Small intestine (tissue), 7 donors: ENCODE measurements at regions not wholly inside any gene's neighbourhood (a gene's known extent, or its start where the extent isn't known, plus 50 kb on each side); places are given as distances from the start of the nearest gene placed in this dataset.
"Not testable (repeated sequence)": the region's sequence is repeated elsewhere in the genome, so short reads cannot be mapped to it uniquely, and the experiment has no call there.

Experiments
- DNase-seq, 2 donors: peaks; one replicate each; pipeline versions ENCODE4 v3.0.0 to v3.0.0-alpha.2; 2013
- FAIRE-seq: peaks from 2 replicates; lab custom pipeline; 2012; peaks lifted over from hg19 to GRCh38; lab: Jason Lieb, UNC
- H3K27ac ChIP-seq, 3 donors: one replicate each; pipeline ENCODE4 v1.5.1; 2013; ENCODE audit warnings: low read length in 2 of 3, mild to moderate bottlenecking in 2 of 3, control low read depth in 1 of 3, inconsistent platforms in 1 of 3, low read depth in 1 of 3, moderate library complexity in 1 of 3
- H3K27me3 ChIP-seq, 3 donors: one replicate each; pipeline ENCODE4 v1.6.1; 2013; ENCODE audit warnings: low read length in 3 of 3, inconsistent platforms in 1 of 3; ENCODE audit not compliant: control insufficient read depth in 3 of 3, insufficient read depth in 3 of 3
- H3K36me3 ChIP-seq, 3 donors: one replicate each; pipeline ENCODE4 v1.6.1; 2013; ENCODE audit warnings: low read length in 3 of 3, inconsistent platforms in 1 of 3, low read depth in 1 of 3, mild to moderate bottlenecking in 1 of 3, moderate library complexity in 1 of 3; ENCODE audit not compliant: control insufficient read depth in 3 of 3, insufficient read depth in 2 of 3
- H3K4me1 ChIP-seq, 3 donors: one replicate each; pipeline ENCODE4 v1.6.1; 2013; ENCODE audit warnings: low read length in 2 of 3, inconsistent platforms in 1 of 3, low read depth in 1 of 3, mild to moderate bottlenecking in 1 of 3, moderate library complexity in 1 of 3; ENCODE audit not compliant: control insufficient read depth in 3 of 3, insufficient read depth in 2 of 3
- H3K4me3 ChIP-seq, 3 donors: one replicate each; pipeline ENCODE4 v1.5.1; 2013; ENCODE audit warnings: low read length in 3 of 3, control low read depth in 1 of 3, inconsistent platforms in 1 of 3, low read depth in 1 of 3, mild to moderate bottlenecking in 1 of 3, moderate library complexity in 1 of 3
- H3K9me3 ChIP-seq, 2 donors: one replicate each; pipeline ENCODE4 v1.6.1; 2013; ENCODE audit warnings: low read depth in 1 of 2, low read length in 1 of 2; ENCODE audit not compliant: control insufficient read depth in 2 of 2, insufficient read depth in 1 of 2
- WGBS, 3 donors: extraction: QIAGEN DNeasy Blood & Tissue Kit; methylation state at CpG; one replicate each; pipeline ENCODE4 v1.1.7; 2013; 5-methylcytosine and 5-hydroxymethylcytosine counted together
- donor health status: healthy with polysubstance abuse.
- donor health status: control.
- donor health status: control.
- donor health status: Bipolar disorder and iron deficiency.
- donor health status: healthy.

DNA sequence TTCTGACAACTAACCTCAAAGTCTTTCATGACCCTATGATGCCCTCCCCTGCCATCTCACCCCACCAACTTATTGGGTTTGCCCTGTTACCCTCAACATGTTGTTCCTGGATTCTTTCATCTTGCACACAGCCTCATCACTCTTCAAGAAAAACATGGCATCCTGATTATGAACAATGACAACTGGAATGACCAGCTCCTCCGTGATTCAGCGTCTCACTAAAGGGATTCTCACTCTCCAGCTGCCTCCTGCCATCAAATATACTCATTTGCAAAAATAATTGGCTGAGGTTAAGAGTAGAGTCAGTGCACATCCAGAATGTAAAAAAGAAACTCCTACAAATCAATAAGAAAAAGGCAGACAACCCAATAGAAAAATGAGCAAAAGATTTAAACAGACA lies 59.7 kb upstream of the MDGA1 start:
- DNase-seq (no peak), FAIRE-seq (no peak)
- Histone ChIP-seq H3K4me3 (no peak overlapping the region), H3K27ac (no peak overlapping the region), H3K27me3 (no peaks in the 10 kb centered on the region), H3K9me3 (no peaks in the 10 kb centered on the region), H3K4me1 (peaks cover 0 to 8% (median 0%) of the 10 kb centered on the region in 3 donors), H3K36me3 (no peaks in the 10 kb centered on the region)
- 70 to 81% (median 79%) methylated on average over 2 of the region's 2 CpGs for WGBS, 3 donors

DNA sequence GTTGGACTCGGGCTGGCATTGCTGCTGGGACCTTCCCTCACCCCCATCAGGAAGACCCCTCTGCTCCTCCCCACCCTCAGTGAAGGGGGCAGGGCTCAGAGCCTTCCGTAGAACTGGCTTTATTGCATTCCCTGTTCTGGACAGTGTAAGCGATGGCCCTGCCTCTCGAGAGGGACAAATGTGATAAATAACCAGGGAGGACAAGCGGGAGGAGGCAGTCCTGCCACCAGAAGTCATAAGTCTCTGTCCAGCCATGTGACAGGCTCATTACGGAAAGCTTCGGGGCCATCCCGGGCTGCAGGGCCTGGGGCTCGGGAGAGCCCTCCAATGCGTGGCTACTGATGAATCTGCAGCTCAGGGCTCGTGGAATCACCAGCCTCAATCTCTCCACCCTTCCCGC lies 58.5 kb upstream of the MDGA1 start:
- Histone ChIP-seq H3K27me3 (no peaks in the 10 kb centered on the region), H3K27ac (no peak overlapping the region), H3K36me3 (no peaks in the 10 kb centered on the region), H3K4me3 (no peak overlapping the region), H3K9me3 (no peaks in the 10 kb centered on the region), H3K4me1 (no peaks in the 10 kb centered on the region)
- FAIRE-seq, result no peak
- WGBS, 3 donors, result 72 to 88% (median 72%) methylated on average over 12 of the region's 12 CpGs
- no peak for DNase-seq

DNA sequence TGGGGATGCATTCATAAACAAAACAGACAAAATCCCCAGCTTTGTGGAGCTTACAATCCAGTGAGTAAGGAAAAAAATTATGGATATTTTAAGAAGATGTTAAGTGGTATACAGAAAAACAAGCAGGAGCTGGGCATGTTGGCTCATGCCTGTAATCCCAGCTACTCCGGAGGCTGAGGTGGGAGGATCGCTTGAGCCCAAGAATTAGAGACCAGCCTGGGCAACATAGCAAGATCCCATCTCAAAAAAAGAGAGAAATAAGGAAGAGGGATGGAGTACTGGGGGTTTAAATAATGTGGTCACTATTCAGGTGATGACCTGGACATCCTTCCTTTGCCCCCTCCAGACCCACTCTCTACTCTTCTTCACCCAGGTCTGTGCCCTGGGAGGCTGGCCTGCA lies 55.0 kb upstream of the MDGA1 start:
- Histone ChIP-seq H3K4me1 (no peaks in the 10 kb centered on the region), H3K36me3 (no peaks in the 10 kb centered on the region), H3K27me3 (no peaks in the 10 kb centered on the region), H3K27ac (no peak overlapping the region), H3K9me3 (no peaks in the 10 kb centered on the region), H3K4me3 (no peak overlapping the region)
- 91 to 94% (median 92%) methylated on average over 2 of the region's 2 CpGs for WGBS, 3 donors
- FAIRE-seq, result no peak
- no peak for DNase-seq

DNA sequence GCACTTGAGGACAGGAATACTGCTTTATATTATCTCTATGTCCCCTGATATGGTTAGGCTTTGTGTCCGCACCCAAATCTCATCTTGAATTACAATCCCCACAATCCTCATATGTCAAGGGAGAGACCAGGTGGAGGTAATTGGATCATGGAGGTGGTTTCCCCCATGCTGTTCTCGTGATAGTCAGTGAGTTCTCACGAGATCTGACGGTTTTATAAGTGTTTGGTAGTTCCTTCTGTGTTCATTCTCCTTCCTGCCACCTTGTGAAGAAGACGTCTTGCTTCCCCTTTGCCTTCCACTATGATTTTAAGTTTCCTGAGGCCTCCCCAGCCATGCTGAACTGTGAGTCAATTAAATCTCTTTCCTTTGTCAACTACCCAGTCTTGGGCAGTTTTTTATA lies 51.7 kb upstream of the MDGA1 start:
- WGBS, 3 donors, result 60 to 74% (median 70%) methylated on average over 5 of the region's 5 CpGs
- H3K4me1 ChIP-seq, DNase-seq, FAIRE-seq, H3K36me3 ChIP-seq, H3K4me3 ChIP-seq, H3K9me3 ChIP-seq, H3K27me3 ChIP-seq, H3K27ac ChIP-seq: not testable (repeated sequence)

DNA sequence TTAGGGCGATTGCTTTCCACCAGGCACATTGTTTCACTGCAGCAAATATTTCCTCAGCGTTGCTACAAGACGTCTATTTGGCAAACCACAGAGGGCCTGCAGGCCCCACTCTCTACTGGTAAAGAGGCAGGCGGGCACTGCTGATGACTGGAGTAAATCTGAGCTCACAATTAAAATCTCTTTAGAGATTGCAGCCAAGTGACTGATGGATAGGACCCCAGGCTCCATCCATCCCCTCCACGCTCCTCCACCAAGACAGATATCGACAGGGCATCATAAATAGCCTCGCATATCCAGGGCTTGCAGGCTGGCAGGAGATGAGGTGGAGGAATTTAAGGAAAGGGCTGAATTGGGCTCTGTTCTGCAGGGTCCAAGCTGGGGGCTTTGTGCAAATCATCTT lies 50.4 kb upstream of the MDGA1 start:
- DNase-seq (no peak), FAIRE-seq (no peak)
- Histone ChIP-seq H3K36me3 (no peaks in the 10 kb centered on the region), H3K27me3 (peaks cover 0 to under 1% (median 0%) of the 10 kb centered on the region in 3 donors), H3K9me3 (no peaks in the 10 kb centered on the region), H3K4me1 (peaks cover 0 to 2% (median 0%) of the 10 kb centered on the region in 3 donors), H3K4me3 (no peak overlapping the region), H3K27ac (no peak overlapping the region)
- 87 to 96% (median 88%) methylated on average over 7 of the region's 7 CpGs for WGBS, 3 donors
